ENCODE measurements at regions not wholly inside any gene's neighbourhood (a gene's known extent, or its start where the extent isn't known, plus 50 kb on each side); places are given as distances from the start of the nearest gene placed in this dataset.

DNA sequence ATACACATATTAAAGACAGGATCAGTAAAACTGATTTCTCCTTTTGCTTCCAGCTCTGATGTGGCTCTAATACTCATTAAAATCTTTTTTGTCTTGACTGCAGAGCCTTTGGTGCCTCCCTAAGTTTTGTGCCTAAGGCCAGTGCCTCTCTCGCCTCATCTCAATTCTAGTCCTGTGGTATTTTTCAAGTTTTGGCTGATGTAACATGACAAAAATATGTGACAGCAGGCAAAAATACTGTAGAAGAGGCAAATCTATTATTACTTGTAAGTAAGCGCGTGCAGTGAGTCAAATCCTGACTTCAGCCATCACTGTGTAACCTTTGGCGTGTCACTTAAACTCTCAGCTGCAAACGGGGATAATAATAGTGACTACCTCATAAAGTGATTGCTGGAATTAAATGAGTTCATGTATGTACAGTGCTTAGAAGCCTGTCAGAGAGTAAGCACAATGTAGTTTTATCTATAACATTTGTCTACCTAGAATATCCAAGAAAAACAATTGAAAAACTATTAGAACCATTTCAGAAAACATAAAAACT is 74.0 kb downstream of the MAB21L3 start:
- ATAC-seq (no peak), DNase-seq (no peak)
- TF ChIP-seq, protein P1, sequence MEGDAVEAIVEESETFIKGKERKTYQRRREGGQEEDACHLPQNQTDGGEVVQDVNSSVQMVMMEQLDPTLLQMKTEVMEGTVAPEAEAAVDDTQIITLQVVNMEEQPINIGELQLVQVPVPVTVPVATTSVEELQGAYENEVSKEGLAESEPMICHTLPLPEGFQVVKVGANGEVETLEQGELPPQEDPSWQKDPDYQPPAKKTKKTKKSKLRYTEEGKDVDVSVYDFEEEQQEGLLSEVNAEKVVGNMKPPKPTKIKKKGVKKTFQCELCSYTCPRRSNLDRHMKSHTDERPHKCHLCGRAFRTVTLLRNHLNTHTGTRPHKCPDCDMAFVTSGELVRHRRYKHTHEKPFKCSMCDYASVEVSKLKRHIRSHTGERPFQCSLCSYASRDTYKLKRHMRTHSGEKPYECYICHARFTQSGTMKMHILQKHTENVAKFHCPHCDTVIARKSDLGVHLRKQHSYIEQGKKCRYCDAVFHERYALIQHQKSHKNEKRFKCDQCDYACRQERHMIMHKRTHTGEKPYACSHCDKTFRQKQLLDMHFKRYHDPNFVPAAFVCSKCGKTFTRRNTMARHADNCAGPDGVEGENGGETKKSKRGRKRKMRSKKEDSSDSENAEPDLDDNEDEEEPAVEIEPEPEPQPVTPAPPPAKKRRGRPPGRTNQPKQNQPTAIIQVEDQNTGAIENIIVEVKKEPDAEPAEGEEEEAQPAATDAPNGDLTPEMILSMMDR (IDR thresholded peaks at IDR 0.05), result no peak
- intact Hi-C loops (cut with micrococcal nuclease), result no loop called here
- H3K4me1 Mint-ChIP-seq (ENCODE audit: low read depth), result no peaks in the 10 kb centered on the region
- no peaks in the 10 kb centered on the region for H3K36me3 Mint-ChIP-seq (ENCODE audit: low read depth)
- H3K4me3 Mint-ChIP-seq, result no peak overlapping the region
- H3K27ac Mint-ChIP-seq, result no peak overlapping the region
- ChIA-PET POLR2A (no interaction called here), CTCF (interaction anchor here (0.8 kb wide), 1 partner anchor 17 kb away, joined by 3 read pairs; no protein-coding TSS in a partner anchor)
- H3K9me3 Mint-ChIP-seq, result no peaks in the 10 kb centered on the region
- H3K27me3 Mint-ChIP-seq, result peaks cover 3% of the 10 kb centered on the region

- no peaks in the 10 kb centered on the region for H3K4me1 Mint-ChIP-seq (ENCODE audit: low read depth)
- H3K36me3 Mint-ChIP-seq (ENCODE audit: low read depth), result no peaks in the 10 kb centered on the region
- H3K9me3 Mint-ChIP-seq, result no peaks in the 10 kb centered on the region
- TF ChIP-seq, protein P1 (IDR thresholded peaks at IDR 0.05), result no peak
- no peak overlapping the region for H3K4me3 Mint-ChIP-seq
- ChIA-PET CTCF (interaction anchor here (1.3 kb wide), 1 partner anchor 50 kb away, joined by 3 read pairs; no protein-coding TSS in a partner anchor), POLR2A (no interaction called here)
- intact Hi-C loops (cut with micrococcal nuclease), result no loop called here
- H3K27me3 Mint-ChIP-seq, result no peaks in the 10 kb centered on the region
- no peak overlapping the region for H3K27ac Mint-ChIP-seq
- no peak for DNase-seq
- no peak for ATAC-seq
These were observed 78.3 kb downstream of the MAB21L3 start for GRCh38 chr1:116189481-116189880.

- H3K27me3 Mint-ChIP-seq, result no peaks in the 10 kb centered on the region
- intact Hi-C loops (cut with micrococcal nuclease), result no loop called here
- DNase-seq (no peak), ATAC-seq (no peak)
- CTCF ChIA-PET, result interaction anchor here (1.1 to 1.2 kb wide), 2 partner anchors 52 to 111 kb away, joined by 3 to 4 read pairs; no protein-coding TSS in a partner anchor
- H3K4me1 Mint-ChIP-seq (ENCODE audit: low read depth), result no peaks in the 10 kb centered on the region
- no peak overlapping the region for H3K4me3 Mint-ChIP-seq
- H3K36me3 Mint-ChIP-seq (ENCODE audit: low read depth), result no peaks in the 10 kb centered on the region
- TF ChIP-seq, protein P1 (IDR thresholded peaks at IDR 0.05), result no peak
- POLR2A ChIA-PET, result no interaction called here
- no peak overlapping the region for H3K27ac Mint-ChIP-seq
- H3K9me3 Mint-ChIP-seq, result no peaks in the 10 kb centered on the region
These were observed 80.1 kb downstream of the MAB21L3 start for GRCh38 chr1:116191294-116191693.

GRCh38 chr1:116193768-116194167 is 82.6 kb downstream of the MAB21L3 start:
- DNase-seq (no peak), ATAC-seq (no peak)
- no peaks in the 10 kb centered on the region for H3K36me3 Mint-ChIP-seq (ENCODE audit: low read depth)
- H3K9me3 Mint-ChIP-seq, result no peaks in the 10 kb centered on the region
- CTCF ChIA-PET, result interaction anchor here (1.0 to 2.7 kb wide), 4 partner anchors 10 to 305 kb away, joined by 3 to 9 read pairs (median 6); no protein-coding TSS in a partner anchor
- H3K27me3 Mint-ChIP-seq, result no peaks in the 10 kb centered on the region
- H3K27ac Mint-ChIP-seq, result no peak overlapping the region
- intact Hi-C loops (cut with micrococcal nuclease), result no loop called here
- POLR2A ChIA-PET, result no interaction called here
- no peaks in the 10 kb centered on the region for H3K4me1 Mint-ChIP-seq (ENCODE audit: low read depth)
- TF ChIP-seq, protein P1 (IDR thresholded peaks at IDR 0.05), result no peak
- H3K4me3 Mint-ChIP-seq, result no peak overlapping the region

DNA sequence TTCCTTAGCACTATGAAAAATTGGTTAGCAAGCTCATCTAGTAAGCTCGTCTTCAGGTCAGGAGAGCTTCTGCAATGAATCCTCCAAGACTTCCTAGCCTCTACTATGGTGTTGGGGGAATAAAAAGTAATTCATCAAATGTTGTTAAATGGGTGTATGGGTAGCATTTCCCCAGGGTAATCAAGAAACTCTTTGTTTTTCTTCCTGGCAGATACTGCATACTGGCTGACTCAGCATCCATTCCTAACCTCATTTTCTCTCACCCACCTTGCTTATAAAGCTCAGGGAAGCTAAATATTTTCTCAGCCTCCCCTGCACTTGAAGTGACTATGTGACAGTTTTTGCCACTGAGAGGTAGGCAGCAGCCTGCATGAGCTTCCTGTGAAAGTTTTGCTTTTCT is 83.4 kb downstream of the MAB21L3 start:
- no peak for ATAC-seq
- intact Hi-C loops (cut with micrococcal nuclease), result no loop called here
- POLR2A ChIA-PET, result no interaction called here

More for the DNA sequence above, 83.4 kb downstream of the MAB21L3 start:
- TF ChIP-seq, protein P1 (IDR thresholded peaks at IDR 0.05), result no peak
- no peak overlapping the region for H3K4me3 Mint-ChIP-seq
- DNase-seq, result no peak
- no peaks in the 10 kb centered on the region for H3K9me3 Mint-ChIP-seq
- CTCF ChIA-PET, result interaction anchor here (0.8 to 2.7 kb wide), 4 partner anchors 26 to 305 kb away, joined by 4 to 9 read pairs (median 6); no protein-coding TSS in a partner anchor
- H3K27me3 Mint-ChIP-seq, result no peaks in the 10 kb centered on the region
- H3K36me3 Mint-ChIP-seq (ENCODE audit: low read depth), result no peaks in the 10 kb centered on the region
- H3K27ac Mint-ChIP-seq, result no peak overlapping the region
- H3K4me1 Mint-ChIP-seq (ENCODE audit: low read depth), result no peaks in the 10 kb centered on the region
